ENCODE measurements at regions not wholly inside any gene's neighbourhood (a gene's known extent, or its start where the extent isn't known, plus 50 kb on each side); places are given as distances from the start of the nearest gene placed in this dataset.

DNA sequence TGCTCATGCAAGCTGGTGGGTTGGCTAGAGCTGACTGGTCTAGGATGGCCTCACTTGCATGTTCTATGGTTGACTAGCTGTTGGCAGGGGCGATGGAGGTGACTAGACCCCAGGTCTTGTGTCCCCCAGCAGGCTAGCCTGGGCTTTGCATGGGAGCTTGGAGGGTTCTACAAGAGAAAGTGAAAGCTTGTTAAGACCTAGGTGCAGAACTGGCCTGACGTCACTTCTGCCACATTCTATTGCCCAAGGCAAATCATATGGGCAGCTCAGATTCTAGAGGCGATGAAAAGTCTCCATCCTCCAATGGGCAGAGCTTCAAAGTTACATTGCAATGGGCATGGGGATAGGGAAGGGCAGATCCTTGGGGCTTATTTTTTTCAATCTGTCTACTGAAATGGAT is 170.9 kb downstream of the MIAT start:
- peaks cover 0 to 19% (median 7%) of the 10 kb centered on the region in 4 donors for H3K4me1 ChIP-seq
- no peaks in the 10 kb centered on the region for H3K9me3 ChIP-seq
- no peaks in the 10 kb centered on the region for H3K36me3 ChIP-seq
- intact Hi-C loops (cut with DNase I; ENCODE audit: low total_unique reads), result no loop called here
- H3K27ac ChIP-seq, result no peak overlapping the region
- H3K27me3 ChIP-seq, result no peaks in the 10 kb centered on the region
- peak in 1 of 2 donors; percentile 28 for DNase-seq
- TF ChIP-seq, protein P1, sequence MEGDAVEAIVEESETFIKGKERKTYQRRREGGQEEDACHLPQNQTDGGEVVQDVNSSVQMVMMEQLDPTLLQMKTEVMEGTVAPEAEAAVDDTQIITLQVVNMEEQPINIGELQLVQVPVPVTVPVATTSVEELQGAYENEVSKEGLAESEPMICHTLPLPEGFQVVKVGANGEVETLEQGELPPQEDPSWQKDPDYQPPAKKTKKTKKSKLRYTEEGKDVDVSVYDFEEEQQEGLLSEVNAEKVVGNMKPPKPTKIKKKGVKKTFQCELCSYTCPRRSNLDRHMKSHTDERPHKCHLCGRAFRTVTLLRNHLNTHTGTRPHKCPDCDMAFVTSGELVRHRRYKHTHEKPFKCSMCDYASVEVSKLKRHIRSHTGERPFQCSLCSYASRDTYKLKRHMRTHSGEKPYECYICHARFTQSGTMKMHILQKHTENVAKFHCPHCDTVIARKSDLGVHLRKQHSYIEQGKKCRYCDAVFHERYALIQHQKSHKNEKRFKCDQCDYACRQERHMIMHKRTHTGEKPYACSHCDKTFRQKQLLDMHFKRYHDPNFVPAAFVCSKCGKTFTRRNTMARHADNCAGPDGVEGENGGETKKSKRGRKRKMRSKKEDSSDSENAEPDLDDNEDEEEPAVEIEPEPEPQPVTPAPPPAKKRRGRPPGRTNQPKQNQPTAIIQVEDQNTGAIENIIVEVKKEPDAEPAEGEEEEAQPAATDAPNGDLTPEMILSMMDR (IDR thresholded peaks at IDR 0.05), result no peak
- H3K4me3 ChIP-seq, result no peak overlapping the region

DNA sequence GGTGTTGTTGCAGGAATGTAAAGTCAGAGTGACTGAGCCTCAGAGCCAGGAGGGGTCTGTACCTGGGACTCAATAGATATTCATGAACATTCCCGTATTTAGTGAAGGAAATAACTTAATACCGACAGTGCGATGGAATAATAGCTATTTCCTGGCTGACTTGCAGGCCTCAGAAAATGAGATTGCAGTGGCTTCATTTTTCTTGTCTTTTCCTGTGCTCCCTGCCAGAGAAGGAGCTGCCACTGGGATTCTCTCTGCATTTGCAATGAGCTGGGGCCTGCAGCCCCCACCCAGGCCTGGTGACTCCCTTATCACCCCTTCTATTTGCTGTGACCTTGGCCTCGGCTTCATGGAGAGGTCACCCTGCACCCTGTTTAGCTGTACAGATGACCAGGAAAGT is 173.4 kb downstream of the MIAT start:
- Histone ChIP-seq H3K27ac (no peak overlapping the region), H3K4me3 (no peak overlapping the region), H3K4me1 (peaks cover 0 to 27% (median 7%) of the 10 kb centered on the region in 4 donors), H3K9me3 (no peaks in the 10 kb centered on the region), H3K27me3 (no peaks in the 10 kb centered on the region), H3K36me3 (no peaks in the 10 kb centered on the region)
- TF ChIP-seq, protein P1 (IDR thresholded peaks at IDR 0.05), result no peak
- no peak for DNase-seq
- intact Hi-C loops (cut with DNase I; ENCODE audit: low total_unique reads), result no loop called here

DNA sequence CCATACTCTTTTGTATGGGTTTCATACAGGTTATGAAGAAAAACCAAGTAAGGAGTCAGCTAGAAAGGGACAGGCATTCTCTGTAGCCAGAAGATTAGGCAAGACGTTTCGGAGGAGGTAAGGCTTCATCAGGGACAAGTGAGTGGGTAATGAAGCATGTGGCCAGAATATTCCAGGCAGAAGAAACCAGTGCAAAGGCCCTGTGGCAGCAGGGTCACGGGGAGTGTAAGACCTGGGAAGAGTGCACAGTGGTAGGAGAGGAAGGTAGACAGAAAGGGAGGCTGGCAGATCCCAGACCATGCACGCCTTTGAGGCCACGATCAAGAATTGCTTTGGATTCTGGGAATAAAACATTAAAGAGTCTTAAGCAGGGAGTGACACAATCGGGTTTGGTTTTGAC is 177.6 kb downstream of the MIAT start:
- Histone ChIP-seq H3K4me1 (peaks cover 0 to 18% (median 0%) of the 10 kb centered on the region in 4 donors), H3K36me3 (no peaks in the 10 kb centered on the region), H3K27me3 (no peaks in the 10 kb centered on the region), H3K9me3 (no peaks in the 10 kb centered on the region), H3K4me3 (no peak overlapping the region), H3K27ac (no peak overlapping the region)
- intact Hi-C loops (cut with DNase I; ENCODE audit: low total_unique reads), result no loop called here
- no peak for DNase-seq
- TF ChIP-seq, protein P1 (IDR thresholded peaks at IDR 0.05), result no peak

DNA sequence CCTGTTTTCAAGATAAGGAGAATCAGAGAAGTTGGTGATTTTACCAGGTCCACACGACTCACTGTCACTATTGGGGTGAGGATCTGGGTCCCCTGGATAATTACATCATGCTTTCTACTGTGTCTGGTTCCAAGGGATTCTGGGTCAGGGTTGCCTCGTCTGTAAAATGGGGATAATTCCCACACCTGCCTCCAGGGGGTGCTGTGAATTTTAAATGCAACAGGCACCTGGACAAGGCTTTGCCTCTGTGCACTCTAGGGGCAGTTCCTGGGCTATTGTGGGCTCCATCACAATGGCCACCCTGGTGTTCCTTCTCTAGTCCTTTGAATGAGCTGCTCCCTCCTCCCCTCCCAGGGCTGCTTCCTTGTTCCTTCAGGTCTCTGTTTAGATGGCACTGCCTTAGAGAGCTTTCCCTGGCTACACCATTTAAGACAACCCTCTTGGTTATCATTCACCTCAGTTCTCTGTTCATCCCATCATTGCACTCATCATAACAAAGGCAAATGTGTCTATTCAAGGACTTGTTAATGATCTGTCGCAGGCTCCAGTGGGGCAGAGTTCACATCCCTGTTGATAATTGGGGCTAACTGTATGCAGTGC is 178.6 kb downstream of the MIAT start:
- TF ChIP-seq, protein P1 (IDR thresholded peaks at IDR 0.05), result peak; percentile 44 to 49
- peaks cover 0 to 18% (median 0%) of the 10 kb centered on the region in 4 donors for H3K4me1 ChIP-seq
- no peak overlapping the region for H3K4me3 ChIP-seq
- no peaks in the 10 kb centered on the region for H3K36me3 ChIP-seq
- DNase-seq, result peak in 1 of 2 donors; percentile 41
- no peak overlapping the region for H3K27ac ChIP-seq
- H3K9me3 ChIP-seq, result no peaks in the 10 kb centered on the region
- H3K27me3 ChIP-seq, result no peaks in the 10 kb centered on the region
- intact Hi-C loops (cut with DNase I; ENCODE audit: low total_unique reads), result no loop called here

DNA sequence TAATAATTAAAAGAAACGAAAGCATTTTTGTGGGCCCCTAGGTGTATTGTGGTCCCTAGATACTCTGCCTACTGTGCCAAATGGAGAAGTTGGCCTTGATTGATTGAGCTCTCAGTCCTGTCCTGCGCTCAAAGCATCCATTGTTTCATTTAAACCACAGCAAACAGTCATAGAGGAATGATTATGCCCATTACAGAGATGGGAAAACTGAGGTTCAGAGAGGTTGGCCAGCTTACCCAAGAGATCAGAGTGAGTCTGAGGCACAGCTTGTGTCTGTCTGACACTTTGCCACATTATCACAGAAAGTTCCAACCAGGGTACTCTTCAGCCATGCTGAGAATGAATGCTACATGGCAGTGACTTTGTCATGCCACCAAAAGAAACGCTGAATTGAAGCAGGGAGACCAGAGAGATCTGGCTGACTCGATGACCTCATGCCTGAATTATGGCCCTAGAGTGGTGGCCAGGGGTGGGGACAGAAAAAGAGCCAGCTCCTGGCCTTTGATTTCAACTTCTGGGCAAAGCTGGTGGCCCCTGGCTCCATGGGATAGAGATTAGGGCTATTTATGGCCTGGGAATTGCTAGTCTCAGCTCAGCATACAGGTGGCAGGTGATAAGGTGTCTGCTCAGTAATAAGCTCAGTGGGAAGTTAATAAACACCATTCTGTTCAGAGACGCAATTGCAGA is 180.5 kb downstream of the MIAT start:
- no peaks in the 10 kb centered on the region for H3K27me3 ChIP-seq
- H3K4me3 ChIP-seq, result no peak overlapping the region
- intact Hi-C loops (cut with DNase I; ENCODE audit: low total_unique reads), result no loop called here
- TF ChIP-seq, protein P1 (IDR thresholded peaks at IDR 0.05), result no peak
- H3K36me3 ChIP-seq, result no peaks in the 10 kb centered on the region
- no peaks in the 10 kb centered on the region for H3K9me3 ChIP-seq
- peaks cover 0 to 18% (median 0%) of the 10 kb centered on the region in 4 donors for H3K4me1 ChIP-seq
- DNase-seq, result no peak
- no peak overlapping the region for H3K27ac ChIP-seq

All from tibial artery (tissue), 4 donors.